Fibroblast of lung (primary cell): ENCODE measurements at regions not wholly inside any gene's neighbourhood (a gene's known extent, or its start where the extent isn't known, plus 50 kb on each side); places are given as distances from the start of the nearest gene placed in this dataset.
A peak's percentile ranks its signal among the peaks of the same experiment; 100 is the strongest.

ENCODE experiments used
- DNase-seq, 2 donors: peaks; one replicate each; pipeline versions ENCODE4 v3.0.0 to v3.0.0-alpha.2; 2010; ENCODE audit warnings: low read depth in 2 of 2
- H2AFZ ChIP-seq: 2 replicates; pipeline ENCODE4 v1.5.1; 2012; ENCODE audit warnings: low read length, control low read depth, inconsistent platforms
- H3K27ac ChIP-seq: 2 replicates; pipeline ENCODE4 v1.5.1; 2011; ENCODE audit warnings: low read length, control low read depth; ENCODE audit not compliant: insufficient read depth
- H3K27me3 ChIP-seq: 2 replicates; pipeline ENCODE4 v1.5.1; 2011; ENCODE audit warnings: mild to moderate bottlenecking, low read length; ENCODE audit not compliant: control insufficient read depth, insufficient read depth
- H3K36me3 ChIP-seq: 2 replicates; pipeline ENCODE4 v1.5.1; 2011; ENCODE audit warnings: low read length; ENCODE audit not compliant: control insufficient read depth, insufficient read depth
- H3K4me1 ChIP-seq: 2 replicates; pipeline ENCODE4 v1.5.1; 2011; ENCODE audit warnings: low read length; ENCODE audit not compliant: control insufficient read depth, insufficient read depth; ENCODE audit errors: extremely low read depth
- H3K4me2 ChIP-seq: 2 replicates; pipeline ENCODE4 v1.5.1; 2011; ENCODE audit warnings: low read length, control low read depth; ENCODE audit not compliant: insufficient read depth; ENCODE audit errors: extremely low read depth
- H3K4me3 ChIP-seq, 4 experiments: fragments of 200-600 bp in 1 of 4; sonication (generic) in 1 of 4; replicated peaks in 1 of 4; 2 replicates each; pipeline ENCODE4 v1.5.1; 2011 to 2016; ENCODE audit warnings: low read length in 4 of 4, low read depth in 3 of 4, mild to moderate bottlenecking in 3 of 4, control low read depth in 2 of 4, inconsistent platforms in 1 of 4, mixed read lengths in 1 of 4; ENCODE audit not compliant: insufficient read depth in 1 of 4; ENCODE audit errors: control extremely low read depth in 1 of 4
- H3K79me2 ChIP-seq: 2 replicates; pipeline ENCODE4 v1.5.1; 2012; ENCODE audit warnings: mild to moderate bottlenecking, low read length, inconsistent platforms; ENCODE audit not compliant: control insufficient read depth, insufficient read depth
- H3K9ac ChIP-seq: 2 replicates; pipeline ENCODE4 v1.5.1; 2011; ENCODE audit warnings: mild to moderate bottlenecking, low read length, control low read depth; ENCODE audit not compliant: insufficient read depth
- H3K9me3 ChIP-seq: 2 replicates; pipeline ENCODE4 v1.5.1; 2012; ENCODE audit warnings: low read depth, low read length; ENCODE audit not compliant: control insufficient read depth, insufficient read depth
- H4K20me1 ChIP-seq: 2 replicates; pipeline ENCODE4 v1.5.1; 2011; ENCODE audit warnings: low read length; ENCODE audit not compliant: control insufficient read depth, insufficient read depth; ENCODE audit errors: extremely low read depth
- CTCF ChIP-seq, 2 donors: IDR thresholded peaks in 1 of 2; conservative IDR thresholded peaks in 1 of 2; 1 replicate in 1 of 2; 2 replicates in 1 of 2; pipeline ENCODE4 v1.5.1; 2011 to 2012; ENCODE audit warnings: low read length in 2 of 2, control low read depth in 1 of 2, inconsistent platforms in 1 of 2, low read depth in 1 of 2, mild to moderate bottlenecking in 1 of 2
- EZH2 ChIP-seq: IDR thresholded peaks from 2 replicates; pipeline ENCODE4 v1.5.1; 2012; ENCODE audit warnings: low read length, control low read depth, mild to moderate bottlenecking; ENCODE audit errors: missing control alignments

DNA sequence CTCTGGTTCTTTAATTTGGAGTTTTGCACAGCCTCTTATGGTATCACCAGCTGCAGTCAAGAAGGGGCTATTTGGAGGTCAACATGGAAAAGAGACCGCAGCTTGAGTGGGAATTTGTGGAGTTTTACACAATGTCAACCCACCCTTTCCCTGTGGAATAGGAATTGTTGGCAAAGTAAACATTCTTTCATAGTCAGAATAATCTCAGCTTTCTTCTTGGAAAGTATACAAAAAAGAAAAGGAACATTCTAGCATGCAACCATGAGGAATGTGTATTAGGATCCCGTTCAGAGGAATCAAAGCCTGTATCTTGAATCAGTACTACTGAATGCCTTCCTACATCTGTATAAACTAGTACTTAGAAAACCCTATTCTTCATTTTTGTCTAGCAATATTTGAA lies 107.6 kb downstream of the LURAP1L start:
- no peak for TF ChIP-seq CTCF (conservative IDR thresholded peaks at IDR 0.05 in 1 of 2, IDR thresholded peaks at IDR 0.05 in 1 of 2; ENCODE audit: low read depth in 1 of 2, low read length in 2 of 2)
- no peak for TF ChIP-seq EZH2
- Histone ChIP-seq H4K20me1 (no peaks in the 10 kb centered on the region), H3K9me3 (no peaks in the 10 kb centered on the region), H3K79me2 (no peaks in the 10 kb centered on the region), H3K36me3 (no peaks in the 10 kb centered on the region), H3K4me1 (peaks cover 10% of the 10 kb centered on the region), H3K27me3 (no peaks in the 10 kb centered on the region), H2AFZ (no peak overlapping the region), H3K27ac (no peak overlapping the region), H3K4me2 (no peak overlapping the region), H3K4me3 (no peak overlapping the region), H3K9ac (no peak overlapping the region)
- peak; percentile 78 to 87 for DNase-seq

- DNase-seq: peak; percentile 80 to 85
- no peak for TF ChIP-seq EZH2
- TF ChIP-seq CTCF (conservative IDR thresholded peaks at IDR 0.05 in 1 of 2, IDR thresholded peaks at IDR 0.05 in 1 of 2; ENCODE audit: low read depth in 1 of 2, low read length in 2 of 2): peak; percentile 48 to 58
- no peaks in the 10 kb centered on the region for H3K36me3 ChIP-seq
- peaks cover 10% of the 10 kb centered on the region for H3K4me1 ChIP-seq
- no peaks in the 10 kb centered on the region for H3K9me3 ChIP-seq
- H3K4me3 ChIP-seq: no peak overlapping the region
- no peak overlapping the region for H3K27ac ChIP-seq
- H3K79me2 ChIP-seq: no peaks in the 10 kb centered on the region
- H3K27me3 ChIP-seq: no peaks in the 10 kb centered on the region
- H2AFZ ChIP-seq: no peak overlapping the region
- H3K9ac ChIP-seq: no peak overlapping the region
- H3K4me2 ChIP-seq: no peak overlapping the region
- H4K20me1 ChIP-seq: no peaks in the 10 kb centered on the region
Measured at GRCh38 chr9:12884736-12885395, 110.0 kb downstream of the LURAP1L start.

GRCh38 chr9:12889402-12890106 lies 114.7 kb downstream of the LURAP1L start:
- peak in 1 of 2 donors; percentile 5 for DNase-seq
- Histone ChIP-seq H3K27ac (no peak overlapping the region), H3K36me3 (no peaks in the 10 kb centered on the region), H4K20me1 (no peaks in the 10 kb centered on the region), H3K79me2 (no peaks in the 10 kb centered on the region), H2AFZ (no peak overlapping the region), H3K9me3 (no peaks in the 10 kb centered on the region), H3K4me2 (no peak overlapping the region), H3K9ac (no peak overlapping the region), H3K4me3 (no peak overlapping the region), H3K27me3 (no peaks in the 10 kb centered on the region), H3K4me1 (no peaks in the 10 kb centered on the region)
- TF ChIP-seq CTCF (conservative IDR thresholded peaks at IDR 0.05 in 1 of 2, IDR thresholded peaks at IDR 0.05 in 1 of 2; ENCODE audit: low read depth in 1 of 2, low read length in 2 of 2) (no peak), EZH2 (no peak)
